ENCODE measurements at regions not wholly inside any gene's neighbourhood (a gene's known extent, or its start where the extent isn't known, plus 50 kb on each side); places are given as distances from the start of the nearest gene placed in this dataset.
"Not testable (repeated sequence)": the region's sequence is repeated elsewhere in the genome, so short reads cannot be mapped to it uniquely, and the experiment has no call there.

- Histone ChIP-seq H3K9me3 (ENCODE audit: low read depth) (no peaks in the 10 kb centered on the region), H3K4me3 (no peak overlapping the region), H3K27ac (no peak overlapping the region), H3K36me3 (no peaks in the 10 kb centered on the region), H3K4me1 (ENCODE audit: low read depth) (no peaks in the 10 kb centered on the region), H3K27me3 (no peaks in the 10 kb centered on the region)
- DNase-seq (ENCODE audit: low read depth in 1 of 2, low spot score in 1 of 2), result no peak
- TF ChIP-seq CTCF (IDR thresholded peaks at IDR 0.05; ENCODE audit: low read depth, low read length), result no peak
Measured at GRCh38 chr2:72023678-72024390, 123.8 kb downstream of the CYP26B1 start.

DNA sequence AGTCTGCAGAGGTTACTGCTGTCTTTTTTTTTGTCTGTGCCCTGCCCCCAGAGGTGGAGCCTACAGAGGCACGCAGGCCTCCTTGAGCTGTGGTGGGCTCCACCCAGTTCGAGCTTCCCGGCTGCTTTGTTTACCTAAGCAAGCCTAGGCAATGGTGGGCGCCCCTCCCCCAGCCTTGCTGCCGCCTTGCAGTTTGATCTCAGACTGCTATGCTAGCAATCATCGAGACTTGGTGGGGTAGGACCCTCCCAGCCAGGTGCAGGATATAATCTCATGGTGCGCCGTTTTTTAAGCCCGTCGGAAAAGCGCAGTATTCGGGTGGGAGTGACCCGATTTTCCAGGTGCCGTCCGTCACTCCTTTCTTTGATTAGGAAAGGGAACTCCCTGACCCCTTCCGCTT is 126.3 kb downstream of the CYP26B1 start:
- DNase-seq (ENCODE audit: low read depth in 1 of 2, low spot score in 1 of 2); H3K4me3 ChIP-seq; H3K4me1 ChIP-seq (ENCODE audit: low read depth); H3K27ac ChIP-seq; H3K27me3 ChIP-seq; H3K36me3 ChIP-seq; H3K9me3 ChIP-seq (ENCODE audit: low read depth): not testable (repeated sequence)

DNA sequence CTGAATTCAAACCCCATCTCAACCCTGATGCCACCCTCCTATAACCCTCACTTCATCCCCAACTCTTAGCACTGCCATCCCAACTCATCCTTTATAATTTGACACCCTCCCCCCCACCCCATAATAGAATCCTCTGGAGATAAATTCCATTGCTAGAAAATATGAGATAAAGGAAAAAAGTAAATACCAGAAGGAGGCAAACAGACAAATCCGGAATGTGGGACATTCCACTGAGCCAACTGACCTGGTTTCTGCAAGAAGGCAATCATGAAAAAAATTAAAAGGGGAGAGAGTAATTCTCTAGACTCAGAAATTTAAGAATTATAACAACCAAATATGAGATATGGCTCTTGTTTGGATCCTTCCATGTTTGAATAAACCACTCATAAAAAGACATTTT is 132.4 kb downstream of the CYP26B1 start:
- Histone ChIP-seq H3K27me3 (no peaks in the 10 kb centered on the region), H3K4me3 (no peak overlapping the region), H3K36me3 (no peaks in the 10 kb centered on the region), H3K27ac (no peak overlapping the region), H3K9me3 (ENCODE audit: low read depth) (no peaks in the 10 kb centered on the region), H3K4me1 (ENCODE audit: low read depth) (no peaks in the 10 kb centered on the region)
- no peak for TF ChIP-seq CTCF (IDR thresholded peaks at IDR 0.05; ENCODE audit: low read depth, low read length)
- peak in 1 of 2 donors; percentile 54 for DNase-seq (ENCODE audit: low read depth in 1 of 2, low spot score in 1 of 2)

DNA sequence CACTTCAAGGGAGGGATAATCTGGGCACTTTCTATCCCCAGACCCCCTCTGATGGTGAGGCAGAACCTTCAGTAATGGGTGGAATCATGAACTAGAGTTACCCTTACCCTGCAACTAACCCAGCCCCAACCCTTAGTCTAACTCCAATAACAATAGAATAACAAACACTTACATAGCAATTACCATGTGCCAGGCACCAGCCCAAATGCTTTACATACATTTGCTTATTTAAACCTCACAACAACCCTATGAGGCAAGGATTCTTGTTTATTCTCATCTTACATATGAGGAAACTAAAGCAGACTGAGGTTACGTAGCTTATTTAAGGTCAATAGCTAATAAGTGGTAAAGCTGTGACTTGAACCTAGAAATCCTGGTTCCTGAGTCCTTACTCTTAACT is 132.8 kb downstream of the CYP26B1 start:
- Histone ChIP-seq H3K4me1 (ENCODE audit: low read depth) (no peaks in the 10 kb centered on the region), H3K9me3 (ENCODE audit: low read depth) (no peaks in the 10 kb centered on the region), H3K36me3 (no peaks in the 10 kb centered on the region), H3K27ac (no peak overlapping the region), H3K4me3 (no peak overlapping the region), H3K27me3 (no peaks in the 10 kb centered on the region)
- peak in 1 of 2 donors; percentile 13 for DNase-seq (ENCODE audit: low read depth in 1 of 2, low spot score in 1 of 2)
- no peak for TF ChIP-seq CTCF (IDR thresholded peaks at IDR 0.05; ENCODE audit: low read depth, low read length)

DNA sequence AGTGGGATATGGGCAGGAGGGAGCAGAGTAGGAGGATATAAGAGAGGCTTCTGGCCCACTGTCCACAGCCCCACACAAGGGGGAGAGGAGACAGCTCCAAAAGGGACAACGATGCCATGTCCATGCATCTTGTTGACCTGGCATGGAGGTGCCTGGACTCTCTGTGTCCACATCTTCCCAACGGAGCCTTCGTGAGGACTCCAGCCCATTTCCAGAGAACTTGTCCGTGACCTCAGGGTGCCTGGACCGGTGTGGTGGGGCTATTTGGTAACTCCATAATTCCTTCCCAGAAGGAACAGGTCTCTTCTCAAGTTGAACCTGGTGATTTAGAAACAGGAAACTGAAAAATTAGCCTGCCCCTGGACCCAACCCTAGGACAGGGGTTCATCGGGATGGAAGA is 133.9 kb downstream of the CYP26B1 start:
- DNase-seq (ENCODE audit: low read depth in 1 of 2, low spot score in 1 of 2), result no peak
- H3K4me1 ChIP-seq (ENCODE audit: low read depth), result no peaks in the 10 kb centered on the region
- H3K36me3 ChIP-seq, result no peaks in the 10 kb centered on the region
- no peaks in the 10 kb centered on the region for H3K9me3 ChIP-seq (ENCODE audit: low read depth)
- no peak overlapping the region for H3K27ac ChIP-seq
- no peak for TF ChIP-seq CTCF (IDR thresholded peaks at IDR 0.05; ENCODE audit: low read depth, low read length)
- H3K27me3 ChIP-seq, result no peaks in the 10 kb centered on the region
- H3K4me3 ChIP-seq, result no peak overlapping the region

DNA sequence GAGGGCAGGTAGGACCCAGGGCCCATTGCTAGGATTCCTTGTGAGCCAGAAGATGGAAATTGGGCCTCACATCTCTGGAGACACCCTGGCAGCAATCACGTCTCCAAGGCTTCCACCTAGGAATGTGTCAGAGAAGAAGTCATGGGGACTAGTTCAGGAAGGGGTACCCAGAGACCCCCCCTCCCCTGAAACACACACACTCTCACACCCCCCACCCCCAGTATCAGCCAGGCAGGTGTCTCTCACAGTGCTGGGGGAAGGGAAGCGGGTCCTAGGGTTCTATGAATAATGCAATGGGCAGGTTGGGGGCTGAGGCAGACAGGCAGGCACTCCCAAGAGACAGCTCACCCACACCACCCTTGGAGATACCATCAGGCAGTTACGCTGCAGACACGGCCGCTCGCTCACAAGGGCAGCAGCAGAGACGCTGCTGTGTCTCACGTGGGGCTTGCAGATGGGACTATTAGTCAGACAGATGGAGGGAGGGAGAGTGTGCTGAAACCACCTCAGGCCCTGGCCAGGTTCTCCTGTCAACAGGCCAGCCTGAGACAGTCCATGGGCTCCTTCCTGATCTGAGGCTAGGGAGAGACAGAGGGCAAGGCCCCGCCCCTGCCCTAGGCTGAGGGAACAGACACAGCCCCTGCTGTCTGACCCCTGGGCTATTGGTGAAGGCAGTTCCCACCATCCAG is 134.6 kb downstream of the CYP26B1 start:
- peak in 1 of 2 donors; percentile 18 for DNase-seq (ENCODE audit: low read depth in 1 of 2, low spot score in 1 of 2)

More for the DNA sequence above, 134.6 kb downstream of the CYP26B1 start:
- no peak overlapping the region for H3K4me3 ChIP-seq
- H3K27ac ChIP-seq, result no peak overlapping the region
- no peaks in the 10 kb centered on the region for H3K27me3 ChIP-seq
- no peak for TF ChIP-seq CTCF (IDR thresholded peaks at IDR 0.05; ENCODE audit: low read depth, low read length)
- no peaks in the 10 kb centered on the region for H3K4me1 ChIP-seq (ENCODE audit: low read depth)
- no peaks in the 10 kb centered on the region for H3K36me3 ChIP-seq
- no peaks in the 10 kb centered on the region for H3K9me3 ChIP-seq (ENCODE audit: low read depth)
